Activated CD4-positive, CD25-positive, alpha-beta regulatory T cell treated with anti-CD3 and anti-CD28 coated beads, Interleukin-2, amount 50 U/mL, for 24 hours (primary cell): ENCODE measurements at regions not wholly inside any gene's neighbourhood (a gene's known extent, or its start where the extent isn't known, plus 50 kb on each side); places are given as distances from the start of the nearest gene placed in this dataset.
"Not testable (repeated sequence)": the region's sequence is repeated elsewhere in the genome, so short reads cannot be mapped to it uniquely, and the experiment has no call there.

ENCODE experiments used
- ATAC-seq, 2 donors: fragments of 150-1000 bp; cut with Tn5 transposase; one replicate each; pipeline ENCODE4 v1.10.0; 2021; ENCODE audit warnings: mild to moderate bottlenecking in 1 of 2, moderate library complexity in 1 of 2

GRCh38 chr7:66542528-66543269, 86.0 kb upstream of the KCTD7 start:
- peak in 1 of 2 donors; percentile 43 for ATAC-seq

GRCh38 chr7:66549466-66549865, 79.2 kb upstream of the KCTD7 start:
- no peak for ATAC-seq

- no peak for ATAC-seq
These were observed 75.7 kb upstream of the KCTD7 start for GRCh38 chr7:66553001-66553400.

- not testable (repeated sequence) for ATAC-seq
These were observed 75.0 kb upstream of the KCTD7 start for GRCh38 chr7:66553675-66554074.

GRCh38 chr7:66554291-66554690, 74.4 kb upstream of the KCTD7 start:
- ATAC-seq = not testable (repeated sequence)

- ATAC-seq = not testable (repeated sequence)
These were observed 73.7 kb upstream of the KCTD7 start for GRCh38 chr7:66554842-66555430.

GRCh38 chr7:66556177-66556548, 72.5 kb upstream of the KCTD7 start:
- ATAC-seq = no peak

GRCh38 chr7:66556549-66557213, 72.0 kb upstream of the KCTD7 start:
- ATAC-seq = no peak

GRCh38 chr7:66557214-66558200, 71.2 kb upstream of the KCTD7 start:
- ATAC-seq = peak; percentile 66 to 76

- ATAC-seq = no peak
These were observed 70.5 kb upstream of the KCTD7 start for GRCh38 chr7:66558201-66558641.

- ATAC-seq = no peak
These were observed 69.8 kb upstream of the KCTD7 start for GRCh38 chr7:66558660-66559465.

- no peak for ATAC-seq
These were observed 64.6 kb upstream of the KCTD7 start for GRCh38 chr7:66564045-66564444.

GRCh38 chr7:66570179-66570578, 58.5 kb upstream of the KCTD7 start:
- not testable (repeated sequence) for ATAC-seq

GRCh38 chr7:66571568-66571967, 57.1 kb upstream of the KCTD7 start:
- no peak for ATAC-seq

- ATAC-seq = not testable (repeated sequence)
These were observed 54.7 kb upstream of the KCTD7 start for GRCh38 chr7:66573782-66574495.

GRCh38 chr7:66574768-66575167, 53.9 kb upstream of the KCTD7 start:
- ATAC-seq = not testable (repeated sequence)

GRCh38 chr7:66575398-66575797, 53.3 kb upstream of the KCTD7 start:
- peak in 1 of 2 donors; percentile 86 for ATAC-seq

GRCh38 chr7:66576646-66577045, 52.0 kb upstream of the KCTD7 start:
- no peak for ATAC-seq
